Adrenal gland (tissue), 5 donors: ENCODE measurements at regions not wholly inside any gene's neighbourhood (a gene's known extent, or its start where the extent isn't known, plus 50 kb on each side); places are given as distances from the start of the nearest gene placed in this dataset.

Experiments used
- POLR2A ChIP-seq, 2 donors: fragments of 450-650 bp; IDR thresholded peaks; one replicate each; pipeline ENCODE4 v1.6.1; 2017; ENCODE audit warnings: antibody characterized with exemption in 2 of 2, mild to moderate bottlenecking in 2 of 2, moderate library complexity in 1 of 2
- TF ChIP-seq, protein P1 (sequence below), 6 experiments: fragments of 450-650 bp in 4 of 6; fragments of 200-600 bp in 2 of 6; sonication (generic) in 1 of 6; IDR thresholded peaks; 1 replicate in 5 of 6; 2 replicates in 1 of 6; pipeline versions ENCODE4 v1.5.1 to v1.8.0; 2016 to 2021; ENCODE audit warnings: antibody characterized with exemption in 6 of 6, mild to moderate bottlenecking in 2 of 6, moderate library complexity in 1 of 6
- donor health status: DM: no; HTN: no; CAD: no.

GRCh38 chr11:104327861-104328511, 164.0 kb upstream of the PDGFD start:
- TF ChIP-seq POLR2A (IDR thresholded peaks at IDR 0.05) = no peak
- TF ChIP-seq, protein P1, sequence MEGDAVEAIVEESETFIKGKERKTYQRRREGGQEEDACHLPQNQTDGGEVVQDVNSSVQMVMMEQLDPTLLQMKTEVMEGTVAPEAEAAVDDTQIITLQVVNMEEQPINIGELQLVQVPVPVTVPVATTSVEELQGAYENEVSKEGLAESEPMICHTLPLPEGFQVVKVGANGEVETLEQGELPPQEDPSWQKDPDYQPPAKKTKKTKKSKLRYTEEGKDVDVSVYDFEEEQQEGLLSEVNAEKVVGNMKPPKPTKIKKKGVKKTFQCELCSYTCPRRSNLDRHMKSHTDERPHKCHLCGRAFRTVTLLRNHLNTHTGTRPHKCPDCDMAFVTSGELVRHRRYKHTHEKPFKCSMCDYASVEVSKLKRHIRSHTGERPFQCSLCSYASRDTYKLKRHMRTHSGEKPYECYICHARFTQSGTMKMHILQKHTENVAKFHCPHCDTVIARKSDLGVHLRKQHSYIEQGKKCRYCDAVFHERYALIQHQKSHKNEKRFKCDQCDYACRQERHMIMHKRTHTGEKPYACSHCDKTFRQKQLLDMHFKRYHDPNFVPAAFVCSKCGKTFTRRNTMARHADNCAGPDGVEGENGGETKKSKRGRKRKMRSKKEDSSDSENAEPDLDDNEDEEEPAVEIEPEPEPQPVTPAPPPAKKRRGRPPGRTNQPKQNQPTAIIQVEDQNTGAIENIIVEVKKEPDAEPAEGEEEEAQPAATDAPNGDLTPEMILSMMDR (IDR thresholded peaks at IDR 0.05) = no peak
